Nephron progenitor cell (in vitro differentiated cells): ENCODE measurements at regions not wholly inside any gene's neighbourhood (a gene's known extent, or its start where the extent isn't known, plus 50 kb on each side); places are given as distances from the start of the nearest gene placed in this dataset.

Source experiments
- DNase-seq: peaks from one replicate; pipeline ENCODE4 v3.0.0; 2021
- H3K27ac Mint-ChIP-seq: 2 replicates; pipeline ENCODE4 v1.8.0; 2021; ENCODE audit warnings: mild to moderate bottlenecking, moderate library complexity, mixed read lengths
- H3K27me3 Mint-ChIP-seq: 2 replicates; pipeline ENCODE4 v1.8.0; 2021; ENCODE audit warnings: mild to moderate bottlenecking, low read depth, mixed read lengths; ENCODE audit not compliant: poor library complexity
- H3K36me3 Mint-ChIP-seq: 2 replicates; pipeline ENCODE4 v1.8.0; 2021; ENCODE audit warnings: low read depth, mixed read lengths
- H3K4me1 Mint-ChIP-seq: 2 replicates; pipeline ENCODE4 v1.8.0; 2021; ENCODE audit warnings: mixed read lengths
- H3K4me3 Mint-ChIP-seq: 2 replicates; pipeline ENCODE4 v1.8.0; 2021; ENCODE audit warnings: mild to moderate bottlenecking, moderate library complexity, mixed read lengths
- H3K9me3 Mint-ChIP-seq: 2 replicates; pipeline ENCODE4 v1.8.0; 2021; ENCODE audit warnings: mild to moderate bottlenecking, moderate library complexity, mixed read lengths
- TF ChIP-seq, protein P1 (sequence below): fragments of 200-600 bp; sonication (generic); IDR thresholded peaks from 2 replicates; pipeline ENCODE4 v1.5.0; 2021; ENCODE audit warnings: antibody characterized with exemption

DNA sequence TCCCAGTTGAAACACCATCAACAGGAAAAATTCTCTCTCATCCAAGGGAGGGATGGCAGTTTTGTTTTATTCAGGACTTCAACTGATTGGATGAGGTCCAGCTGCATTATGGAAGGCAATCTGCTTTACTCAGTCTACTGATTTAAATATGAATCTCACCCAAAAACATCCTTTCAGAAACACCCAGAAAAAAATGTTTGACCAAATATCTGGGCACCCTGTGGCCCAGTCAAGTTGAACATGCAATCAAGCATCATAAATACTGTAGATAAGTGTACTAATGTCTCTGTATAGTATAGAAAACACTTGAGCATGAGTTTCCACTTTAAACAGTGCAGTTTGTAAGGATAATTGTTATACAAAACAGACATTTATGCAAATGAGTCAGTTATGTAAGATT, 753.2 kb downstream of the ARAP2 start:
- no peak for DNase-seq
- Mint-ChIP-seq H3K36me3 (no peaks in the 10 kb centered on the region), H3K27me3 (no peaks in the 10 kb centered on the region), H3K9me3 (no peaks in the 10 kb centered on the region), H3K4me1 (no peaks in the 10 kb centered on the region), H3K4me3 (no peak overlapping the region), H3K27ac (no peak overlapping the region)
- TF ChIP-seq, protein P1, sequence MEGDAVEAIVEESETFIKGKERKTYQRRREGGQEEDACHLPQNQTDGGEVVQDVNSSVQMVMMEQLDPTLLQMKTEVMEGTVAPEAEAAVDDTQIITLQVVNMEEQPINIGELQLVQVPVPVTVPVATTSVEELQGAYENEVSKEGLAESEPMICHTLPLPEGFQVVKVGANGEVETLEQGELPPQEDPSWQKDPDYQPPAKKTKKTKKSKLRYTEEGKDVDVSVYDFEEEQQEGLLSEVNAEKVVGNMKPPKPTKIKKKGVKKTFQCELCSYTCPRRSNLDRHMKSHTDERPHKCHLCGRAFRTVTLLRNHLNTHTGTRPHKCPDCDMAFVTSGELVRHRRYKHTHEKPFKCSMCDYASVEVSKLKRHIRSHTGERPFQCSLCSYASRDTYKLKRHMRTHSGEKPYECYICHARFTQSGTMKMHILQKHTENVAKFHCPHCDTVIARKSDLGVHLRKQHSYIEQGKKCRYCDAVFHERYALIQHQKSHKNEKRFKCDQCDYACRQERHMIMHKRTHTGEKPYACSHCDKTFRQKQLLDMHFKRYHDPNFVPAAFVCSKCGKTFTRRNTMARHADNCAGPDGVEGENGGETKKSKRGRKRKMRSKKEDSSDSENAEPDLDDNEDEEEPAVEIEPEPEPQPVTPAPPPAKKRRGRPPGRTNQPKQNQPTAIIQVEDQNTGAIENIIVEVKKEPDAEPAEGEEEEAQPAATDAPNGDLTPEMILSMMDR, result no peak

GRCh38 chr4:35493977-35494376, 750.3 kb downstream of the ARAP2 start:
- H3K9me3 Mint-ChIP-seq, result no peaks in the 10 kb centered on the region
- no peaks in the 10 kb centered on the region for H3K27me3 Mint-ChIP-seq
- TF ChIP-seq, protein P1, result no peak
- no peak overlapping the region for H3K4me3 Mint-ChIP-seq
- H3K36me3 Mint-ChIP-seq, result no peaks in the 10 kb centered on the region
- no peak for DNase-seq
- H3K27ac Mint-ChIP-seq, result no peak overlapping the region
- no peaks in the 10 kb centered on the region for H3K4me1 Mint-ChIP-seq

GRCh38 chr4:35494955-35495354, 749.4 kb downstream of the ARAP2 start:
- H3K27ac Mint-ChIP-seq, result no peak overlapping the region
- no peaks in the 10 kb centered on the region for H3K9me3 Mint-ChIP-seq
- no peak for DNase-seq
- TF ChIP-seq, protein P1, result no peak
- no peaks in the 10 kb centered on the region for H3K36me3 Mint-ChIP-seq
- H3K4me3 Mint-ChIP-seq, result no peak overlapping the region
- no peaks in the 10 kb centered on the region for H3K27me3 Mint-ChIP-seq
- no peaks in the 10 kb centered on the region for H3K4me1 Mint-ChIP-seq

GRCh38 chr4:35500812-35501211, 743.5 kb downstream of the ARAP2 start:
- no peaks in the 10 kb centered on the region for H3K36me3 Mint-ChIP-seq
- no peak for DNase-seq

DNA sequence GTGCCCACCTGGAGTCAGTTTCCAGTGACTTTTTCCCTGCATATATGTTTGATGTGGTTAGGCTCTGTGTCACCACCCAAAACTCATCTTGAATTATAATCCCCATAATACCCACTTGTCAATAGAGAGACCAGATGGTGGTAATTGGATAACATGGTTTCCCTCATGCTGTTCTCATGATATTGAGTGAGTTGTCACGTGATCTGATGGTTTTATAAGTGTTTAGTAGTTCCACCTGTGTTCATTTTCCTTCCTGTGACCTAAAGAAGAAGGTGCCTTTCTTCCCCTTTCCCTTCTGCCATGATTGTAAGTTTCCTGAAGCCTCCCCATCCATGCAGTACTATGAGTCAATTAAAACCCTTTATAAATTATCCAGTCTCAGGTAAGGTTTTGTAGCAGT, 740.9 kb downstream of the ARAP2 start:
- no peaks in the 10 kb centered on the region for H3K4me1 Mint-ChIP-seq
- no peak overlapping the region for H3K27ac Mint-ChIP-seq
- H3K9me3 Mint-ChIP-seq, result no peaks in the 10 kb centered on the region
- TF ChIP-seq, protein P1, result no peak
- H3K4me3 Mint-ChIP-seq, result no peak overlapping the region
- H3K36me3 Mint-ChIP-seq, result no peaks in the 10 kb centered on the region
- no peaks in the 10 kb centered on the region for H3K27me3 Mint-ChIP-seq
- no peak for DNase-seq

More at GRCh38 chr4:35500812-35501211, 743.5 kb downstream of the ARAP2 start:
- Mint-ChIP-seq H3K4me3 (no peak overlapping the region), H3K9me3 (no peaks in the 10 kb centered on the region), H3K4me1 (no peaks in the 10 kb centered on the region), H3K27me3 (no peaks in the 10 kb centered on the region), H3K27ac (no peak overlapping the region)
- TF ChIP-seq, protein P1, result no peak

DNA sequence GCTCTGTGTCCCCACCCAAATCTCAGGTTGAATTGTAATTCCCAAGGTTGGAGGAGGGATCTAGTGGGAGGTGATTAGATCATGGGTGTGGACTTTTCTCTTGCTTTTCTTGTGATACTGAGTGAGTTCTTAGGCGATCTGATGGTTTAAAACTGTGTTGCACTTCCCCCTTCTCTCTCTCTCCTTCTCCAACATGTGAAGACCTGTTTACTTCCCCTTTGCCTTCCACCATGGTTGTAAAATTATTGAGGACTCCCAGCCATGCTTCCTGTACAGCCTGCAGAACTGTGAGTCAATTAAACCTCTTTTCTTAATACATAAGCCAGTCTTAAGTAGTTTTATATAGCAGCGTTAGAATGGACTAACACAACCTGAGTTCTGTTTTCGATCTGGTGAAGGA, 738.2 kb downstream of the ARAP2 start:
- Mint-ChIP-seq H3K27me3 (no peaks in the 10 kb centered on the region), H3K27ac (no peak overlapping the region), H3K9me3 (no peaks in the 10 kb centered on the region), H3K36me3 (no peaks in the 10 kb centered on the region), H3K4me1 (no peaks in the 10 kb centered on the region), H3K4me3 (no peak overlapping the region)
- DNase-seq, result no peak
- TF ChIP-seq, protein P1, result no peak
